ENCODE measurements at regions not wholly inside any gene's neighbourhood (a gene's known extent, or its start where the extent isn't known, plus 50 kb on each side); places are given as distances from the start of the nearest gene placed in this dataset.

- no peak for TF ChIP-seq POLR2A (IDR thresholded peaks at IDR 0.05; ENCODE audit: borderline replicate concordance, extremely low read depth, insufficient read depth, insufficient read length)
- TF ChIP-seq YY1 (IDR thresholded peaks at IDR 0.05; ENCODE audit: extremely low read depth, insufficient replicate concordance, low read depth, low read length), result no peak
- TF ChIP-seq RAD21 (IDR thresholded peaks at IDR 0.05; ENCODE audit: low read depth), result no peak
- TF ChIP-seq CTCF (IDR thresholded peaks at IDR 0.05 in 2 of 3, conservative IDR thresholded peaks at IDR 0.05 in 1 of 3; ENCODE audit: borderline replicate concordance in 1 of 3, insufficient read depth in 1 of 3, low read depth in 2 of 3, low read length in 2 of 3), result 0 out of 6 replicates have a peak, but pooled peaks of 1 of the 3 experiments have one; percentile 9
- no peak for TF ChIP-seq ZNF274 (IDR thresholded peaks at IDR 0.05; ENCODE audit: low read depth, low read length)
- TF ChIP-seq ATF3 (IDR thresholded peaks at IDR 0.05), result no peak
- no peak for TF ChIP-seq EZH2 (IDR thresholded peaks at IDR 0.05)
- no peak for TF ChIP-seq REST (IDR thresholded peaks at IDR 0.05; ENCODE audit: low read depth)
- no peak for TF ChIP-seq FOSL1 (IDR thresholded peaks at IDR 0.05; ENCODE audit: low read depth)
Observed at GRCh38 chr2:38485734-38486133, 108.7 kb upstream of the ATL2 start.
